ENCODE measurements at regions not wholly inside any gene's neighbourhood (a gene's known extent, or its start where the extent isn't known, plus 50 kb on each side); places are given as distances from the start of the nearest gene placed in this dataset.

- Histone ChIP-seq H3K9me2 (ENCODE audit: insufficient read depth) (no peaks in the 10 kb centered on the region; the same call in 1 of the 2 replicates), H3K27me3 (ENCODE audit: insufficient read depth) (no peaks in the 10 kb centered on the region), H3K4me1 (ENCODE audit: insufficient read depth) (no peaks in the 10 kb centered on the region), H3K4me3 (no peak overlapping the region), H3K4me2 (no peak overlapping the region), H3K36me3 (ENCODE audit: insufficient read depth) (no peaks in the 10 kb centered on the region), H3F3A (replicated peaks; ENCODE audit: low read depth) (no peaks in the 10 kb centered on the region), H2AFZ (no peak overlapping the region), H3K79me2 (replicated peaks; ENCODE audit: insufficient read depth) (no peaks in the 10 kb centered on the region), H4K20me1 (replicated peaks; ENCODE audit: insufficient read depth) (no peaks in the 10 kb centered on the region), H3K27ac (ENCODE audit: low read depth) (no peak overlapping the region)
- peak; percentile 58 for TF ChIP-seq ZNF331 (CRISPR knock-in tag; IDR thresholded peaks at IDR 0.05; ENCODE audit: low read depth)
- TF ChIP-seq EZH2phosphoT487 (IDR thresholded peaks at IDR 0.05; ENCODE audit: unreplicated experiment), result no peak
- TF ChIP-seq CTCF (conservative IDR thresholded peaks at IDR 0.05; ENCODE audit: low read depth in 2 of 2), result no peak
- TF ChIP-seq STAT1 (IDR thresholded peaks at IDR 0.05; ENCODE audit: unreplicated experiment), result no peak
- no peaks in the 10 kb centered on the region for H3K36me3 Mint-ChIP-seq (ENCODE audit: low read depth)
- H3K27ac Mint-ChIP-seq, result no peak overlapping the region
- DNase-seq (ENCODE audit: low spot score), result no peak
- no peaks in the 10 kb centered on the region for H3K4me1 Mint-ChIP-seq
- peaks cover 5% of the 10 kb centered on the region; the same call in 2 of the 3 replicates for H3K9me3 Mint-ChIP-seq
- H3K4me3 Mint-ChIP-seq, result no peak overlapping the region
- peaks cover 3% of the 10 kb centered on the region for H3K27me3 Mint-ChIP-seq (ENCODE audit: insufficient read depth, low read depth, poor library complexity)
- no peak for ATAC-seq
Observed at GRCh38 chr20:16674243-16674642, 55.6 kb upstream of the SNRPB2 start.

GRCh38 chr20:16672299-16672698 is 57.5 kb upstream of the SNRPB2 start:
- no peaks in the 10 kb centered on the region for H3K79me2 ChIP-seq (replicated peaks; ENCODE audit: insufficient read depth)
- ATAC-seq (no peak), DNase-seq (ENCODE audit: low spot score) (no peak)
- H3K27me3 ChIP-seq (ENCODE audit: insufficient read depth), result no peaks in the 10 kb centered on the region
- H3K27ac ChIP-seq (ENCODE audit: low read depth), result no peak overlapping the region
- no peak overlapping the region for H3K4me3 ChIP-seq
- no peaks in the 10 kb centered on the region for H3F3A ChIP-seq (replicated peaks; ENCODE audit: low read depth)
- no peaks in the 10 kb centered on the region for H4K20me1 ChIP-seq (replicated peaks; ENCODE audit: insufficient read depth)
- Mint-ChIP-seq H3K9me3 (peaks cover 5% of the 10 kb centered on the region; the same call in 2 of the 3 replicates), H3K4me1 (no peaks in the 10 kb centered on the region), H3K27me3 (ENCODE audit: insufficient read depth, low read depth, poor library complexity) (peaks cover 3% of the 10 kb centered on the region), H3K27ac (no peak overlapping the region), H3K4me3 (no peak overlapping the region), H3K36me3 (ENCODE audit: low read depth) (no peaks in the 10 kb centered on the region)
- peaks cover 2% of the 10 kb centered on the region; the same call in 1 of the 2 replicates for H3K9me2 ChIP-seq (ENCODE audit: insufficient read depth)
- H3K4me2 ChIP-seq, result no peak overlapping the region
- no peaks in the 10 kb centered on the region for H3K36me3 ChIP-seq (ENCODE audit: insufficient read depth)
- no peaks in the 10 kb centered on the region for H3K4me1 ChIP-seq (ENCODE audit: insufficient read depth)
- peak overlapping the region; percentile 11; the same call in 1 of the 2 replicates for H2AFZ ChIP-seq
- TF ChIP-seq ETS1 (IDR thresholded peaks at IDR 0.05) (no peak), JUNB (IDR thresholded peaks at IDR 0.05; ENCODE audit: unreplicated experiment) (no peak), STAT1 (IDR thresholded peaks at IDR 0.05; ENCODE audit: unreplicated experiment) (no peak), CREB1 (CRISPR knock-in tag; IDR thresholded peaks at IDR 0.05; ENCODE audit: low read depth) (no peak), CTCF (conservative IDR thresholded peaks at IDR 0.05; ENCODE audit: low read depth in 2 of 2) (no peak), REST (IDR thresholded peaks at IDR 0.05; ENCODE audit: unreplicated experiment) (no peak), NANOG (IDR thresholded peaks at IDR 0.05; ENCODE audit: borderline replicate concordance) (no peak), ZNF331 (CRISPR knock-in tag; IDR thresholded peaks at IDR 0.05; ENCODE audit: low read depth) (no peak)

Measured in GM23338 (cell line).